ENCODE measurements at regions not wholly inside any gene's neighbourhood (a gene's known extent, or its start where the extent isn't known, plus 50 kb on each side); places are given as distances from the start of the nearest gene placed in this dataset.

DNA sequence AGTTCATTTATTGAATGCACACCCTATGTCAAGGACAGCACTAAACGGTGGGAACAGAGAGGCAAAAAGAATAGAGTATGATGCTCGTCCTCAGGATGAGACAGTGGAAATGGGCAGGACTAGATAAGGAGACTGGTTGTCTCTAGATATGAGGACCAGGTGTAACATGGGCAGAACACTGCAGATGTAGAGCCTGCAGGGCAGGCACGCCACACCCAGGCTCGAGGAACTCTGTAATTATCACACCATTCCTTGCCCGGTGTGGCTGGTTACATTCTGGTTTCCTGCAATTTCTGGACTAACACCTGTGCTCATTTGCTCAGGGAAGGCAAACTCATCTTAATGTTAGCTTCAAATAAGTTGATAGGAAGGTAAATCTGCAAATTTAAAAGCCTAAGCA is 334.4 kb downstream of the DHX15 start:
- no peak for DNase-seq (ENCODE audit: low read depth in 4 of 4, low spot score in 2 of 4)

GRCh38 chr4:24248674-24249630 is 335.4 kb downstream of the DHX15 start:
- DNase-seq (ENCODE audit: low read depth in 4 of 4, low spot score in 2 of 4): no peak

DNA sequence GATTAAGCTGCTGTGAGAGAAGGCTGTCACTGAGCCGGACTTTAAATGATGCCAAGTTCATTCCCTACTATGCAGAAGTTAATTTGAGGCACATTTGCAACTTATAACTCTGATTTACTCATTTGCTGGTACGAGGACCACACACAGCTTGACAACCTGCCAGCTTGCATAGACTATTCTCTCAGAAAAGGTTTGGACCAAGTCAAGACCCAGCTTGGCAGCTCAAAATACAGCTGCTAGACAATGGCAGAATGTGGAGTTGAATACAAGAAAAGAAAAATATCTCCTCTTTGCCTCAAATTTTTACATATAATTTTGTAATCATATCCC is 338.9 kb downstream of the DHX15 start:
- DNase-seq (ENCODE audit: low read depth in 4 of 4, low spot score in 2 of 4): no peak

DNA sequence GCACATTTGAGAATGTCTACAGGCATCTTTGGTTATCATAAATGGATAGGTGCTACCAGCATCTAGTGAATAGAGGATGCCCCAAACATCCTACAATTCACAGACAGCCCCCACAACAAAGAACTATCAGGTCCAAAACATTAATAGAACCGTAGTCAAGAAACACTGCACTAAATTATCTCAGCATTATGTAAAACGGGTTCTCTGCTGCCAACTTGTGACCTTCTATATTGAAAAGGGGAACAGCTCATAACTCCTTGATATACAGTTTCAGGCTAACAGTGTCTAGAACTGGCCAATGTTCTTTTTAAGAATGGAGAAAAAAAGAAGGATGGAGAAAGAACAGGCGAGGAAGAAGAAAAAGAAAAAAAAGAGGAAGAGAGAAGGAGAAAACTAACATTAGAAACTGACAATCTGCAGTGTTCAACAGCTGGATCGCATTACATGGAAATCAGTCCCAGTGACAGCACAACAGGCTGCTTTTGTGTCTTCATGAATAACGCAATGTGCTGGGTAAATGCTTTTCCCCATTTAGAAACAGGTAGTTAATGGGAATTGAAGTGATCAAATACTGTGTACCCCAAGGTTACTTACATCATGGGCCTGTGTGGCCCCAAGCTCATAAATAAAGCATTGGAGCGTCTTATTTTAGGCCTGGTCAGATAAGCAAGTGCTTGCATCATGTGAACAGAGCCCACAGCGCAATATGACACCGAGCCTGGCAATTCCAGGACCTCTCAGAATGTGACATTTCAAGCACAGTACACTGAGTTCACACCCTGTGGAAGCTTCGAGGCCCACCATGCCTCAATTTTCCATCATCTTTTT is 339.5 kb downstream of the DHX15 start:
- peak; percentile 30 to 53 (median 38) for DNase-seq (ENCODE audit: low read depth in 4 of 4, low spot score in 2 of 4)

GRCh38 chr4:24243641-24244040 is 340.7 kb downstream of the DHX15 start:
- no peak for DNase-seq (ENCODE audit: low read depth in 4 of 4, low spot score in 2 of 4)

DNA sequence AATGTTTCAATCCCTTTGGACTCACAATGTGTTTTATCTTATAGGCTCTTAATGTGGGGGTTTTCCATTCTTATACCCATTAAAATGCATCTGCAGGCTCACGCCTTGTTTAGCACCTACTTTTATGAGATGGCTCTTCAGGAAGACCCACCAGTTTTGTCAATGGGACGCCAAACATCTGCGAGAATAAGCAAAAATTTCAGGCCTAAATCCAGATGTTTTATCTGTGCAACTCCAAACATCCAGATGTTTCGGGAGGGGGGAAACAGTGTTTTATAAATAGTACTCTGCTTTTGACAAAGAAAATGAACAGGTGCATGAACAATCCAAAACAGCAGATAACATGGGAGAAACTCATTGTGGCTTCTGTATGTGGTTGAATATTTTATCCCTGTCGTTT is 342.8 kb downstream of the DHX15 start:
- DNase-seq (ENCODE audit: low read depth in 4 of 4, low spot score in 2 of 4): no peak

- DNase-seq (ENCODE audit: low read depth in 4 of 4, low spot score in 2 of 4): no peak
Observed at GRCh38 chr4:24240655-24241054, 343.7 kb downstream of the DHX15 start.

DNA sequence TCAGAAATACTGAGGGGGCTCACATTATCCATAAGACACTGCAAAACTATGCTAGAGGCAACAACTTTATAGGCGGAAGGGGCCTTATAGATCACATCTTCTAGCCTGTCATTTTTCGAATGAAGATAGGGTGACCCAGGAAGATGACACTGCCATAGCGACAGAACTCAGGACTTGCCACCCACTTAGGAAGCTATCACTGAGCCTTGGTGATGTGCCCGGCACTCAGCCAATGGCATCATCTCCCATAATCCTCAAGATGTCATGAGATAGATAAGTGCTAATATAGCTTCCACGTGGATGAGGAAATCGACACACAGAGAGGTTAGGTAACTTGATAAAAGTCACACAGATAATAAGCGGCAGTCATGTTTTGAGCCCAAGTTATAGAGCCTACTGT is 346.6 kb downstream of the DHX15 start:
- no peak for DNase-seq (ENCODE audit: low read depth in 4 of 4, low spot score in 2 of 4)

GRCh38 chr4:24236532-24236931 is 346.7 kb upstream of the PPARGC1A start:
- no peak for DNase-seq (ENCODE audit: low read depth in 4 of 4, low spot score in 2 of 4)

- DNase-seq (ENCODE audit: low read depth in 4 of 4, low spot score in 2 of 4): no peak
Observed at GRCh38 chr4:24236120-24236519, 346.3 kb upstream of the PPARGC1A start.

- DNase-seq (ENCODE audit: low read depth in 4 of 4, low spot score in 2 of 4): no peak
Observed at GRCh38 chr4:24235618-24236017, 345.8 kb upstream of the PPARGC1A start.

DNA sequence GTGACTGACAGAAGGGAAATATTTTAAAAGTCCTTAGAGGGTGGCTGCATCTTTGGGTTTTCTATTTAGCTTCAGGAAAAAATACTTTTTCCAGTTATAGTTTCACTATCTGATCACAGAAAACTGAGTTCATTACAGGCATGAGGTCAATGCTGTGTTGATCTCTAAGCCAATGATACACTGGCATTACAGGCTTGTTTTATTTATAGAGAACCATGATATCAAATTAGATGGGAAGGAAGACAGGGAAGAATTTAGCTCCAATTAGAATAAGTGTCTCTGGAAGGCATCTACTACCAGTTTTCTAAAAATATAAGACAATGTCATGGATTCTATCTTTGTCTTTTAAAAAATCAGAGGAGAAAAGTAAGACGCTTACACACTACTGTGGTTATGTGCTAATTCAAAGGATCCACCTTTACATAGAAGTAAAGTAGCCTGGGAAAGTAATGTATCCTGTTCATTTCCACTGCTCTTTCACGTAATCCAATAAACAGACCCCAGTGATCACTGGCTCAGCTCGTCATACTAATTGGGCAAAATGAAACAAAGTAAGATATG is 344.5 kb upstream of the PPARGC1A start:
- DNase-seq (ENCODE audit: low read depth in 4 of 4, low spot score in 2 of 4): no peak

DNA sequence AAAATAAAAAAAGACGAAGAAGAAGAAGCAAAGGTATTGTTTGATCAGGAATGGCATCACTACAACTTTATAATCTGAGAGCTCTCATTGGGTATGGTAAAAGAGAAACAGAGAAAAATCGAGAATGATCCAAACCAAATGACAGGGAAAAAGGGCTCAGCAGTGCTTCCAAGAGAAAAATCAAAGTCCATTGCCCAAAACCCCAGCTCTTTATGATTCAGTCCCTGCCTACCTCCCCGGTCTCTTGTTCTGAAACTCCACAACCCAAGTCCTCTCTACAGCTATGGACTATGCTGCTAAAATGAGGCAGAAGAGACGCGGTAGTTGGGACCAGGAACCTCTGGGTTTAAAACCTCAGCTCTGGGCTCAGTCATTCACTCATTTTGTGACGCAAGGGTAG is 341.1 kb upstream of the PPARGC1A start:
- no peak for DNase-seq (ENCODE audit: low read depth in 4 of 4, low spot score in 2 of 4)

DNA sequence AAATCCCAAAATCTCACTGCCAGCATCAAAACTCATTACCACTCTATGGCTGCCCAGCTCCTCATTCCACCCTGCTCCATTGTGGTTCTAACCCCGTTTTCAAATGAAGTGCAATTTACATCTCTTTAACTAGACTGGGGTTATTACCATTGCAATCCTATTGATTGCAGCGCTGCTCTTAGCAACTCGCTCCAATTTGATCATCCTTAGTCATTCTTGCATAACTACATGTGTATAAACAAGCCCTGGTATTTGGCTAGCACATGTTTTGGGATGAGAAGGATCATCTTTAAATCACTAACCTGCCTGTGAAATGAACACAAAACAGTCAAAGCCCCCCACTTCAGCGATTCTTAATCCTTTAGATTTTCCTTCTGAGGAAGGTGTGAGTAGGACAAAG is 340.1 kb upstream of the PPARGC1A start:
- no peak for DNase-seq (ENCODE audit: low read depth in 4 of 4, low spot score in 2 of 4)

- no peak for DNase-seq (ENCODE audit: low read depth in 4 of 4, low spot score in 2 of 4)
Observed at GRCh38 chr4:24228692-24229091, 338.8 kb upstream of the PPARGC1A start.

DNA sequence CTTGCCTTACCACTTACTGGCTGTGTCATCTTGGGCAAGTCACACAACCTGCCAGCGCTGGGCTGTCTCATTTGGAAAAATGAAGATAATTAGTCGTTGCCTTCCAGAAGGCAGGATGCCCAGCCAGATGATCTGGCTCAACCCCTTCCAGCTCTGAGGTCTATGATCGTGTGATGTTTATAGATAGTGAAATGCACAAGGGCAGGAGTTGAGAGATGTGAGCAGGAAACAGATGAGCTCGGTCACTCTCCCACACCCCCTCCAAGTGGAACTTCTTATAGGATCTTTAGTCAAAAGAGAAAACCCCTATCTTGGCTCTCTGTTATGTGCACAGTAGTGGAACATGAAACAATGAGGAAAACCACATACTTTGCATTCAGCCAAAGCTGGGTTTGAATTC is 336.8 kb upstream of the PPARGC1A start:
- no peak for DNase-seq (ENCODE audit: low read depth in 4 of 4, low spot score in 2 of 4)

DNA sequence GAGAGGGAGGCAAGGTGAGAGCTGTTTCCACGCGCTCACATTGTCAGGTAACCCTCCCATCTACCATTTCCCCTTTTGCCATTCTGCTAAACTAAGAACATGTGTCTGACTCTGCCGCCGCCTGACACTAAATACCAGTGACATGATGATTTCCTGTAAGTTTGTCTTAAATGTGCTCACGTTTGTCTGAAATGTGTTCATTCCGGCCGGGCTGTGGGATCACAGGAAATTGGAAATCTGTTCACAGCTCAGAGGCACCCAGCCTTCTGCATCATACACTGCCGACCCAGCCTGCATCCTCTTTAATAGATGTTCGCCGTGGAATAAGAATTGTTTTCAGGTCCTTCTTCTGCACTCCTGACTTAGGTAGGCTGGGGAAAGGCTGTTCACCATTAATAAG is 336.2 kb upstream of the PPARGC1A start:
- DNase-seq (ENCODE audit: low read depth in 4 of 4, low spot score in 2 of 4): no peak

DNA sequence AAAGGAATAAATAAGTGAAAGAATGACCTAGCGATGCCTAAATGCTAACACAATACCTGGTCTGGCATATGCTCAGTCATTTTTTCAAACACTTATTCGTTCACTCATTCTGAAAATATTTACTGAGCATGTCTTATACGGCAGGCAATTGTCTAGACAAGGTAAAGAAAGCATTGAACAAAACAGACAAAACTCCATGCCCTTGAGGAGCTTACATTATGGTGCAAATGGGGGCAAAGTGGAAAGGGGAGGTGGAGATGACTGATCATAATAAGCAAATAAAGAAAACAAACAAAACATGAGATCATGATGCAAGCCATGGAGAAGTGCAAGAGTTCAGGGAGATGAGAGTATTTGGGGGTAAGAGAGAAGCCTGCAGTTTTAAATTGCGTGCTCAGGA is 334.6 kb upstream of the PPARGC1A start:
- no peak for DNase-seq (ENCODE audit: low read depth in 4 of 4, low spot score in 2 of 4)

DNA sequence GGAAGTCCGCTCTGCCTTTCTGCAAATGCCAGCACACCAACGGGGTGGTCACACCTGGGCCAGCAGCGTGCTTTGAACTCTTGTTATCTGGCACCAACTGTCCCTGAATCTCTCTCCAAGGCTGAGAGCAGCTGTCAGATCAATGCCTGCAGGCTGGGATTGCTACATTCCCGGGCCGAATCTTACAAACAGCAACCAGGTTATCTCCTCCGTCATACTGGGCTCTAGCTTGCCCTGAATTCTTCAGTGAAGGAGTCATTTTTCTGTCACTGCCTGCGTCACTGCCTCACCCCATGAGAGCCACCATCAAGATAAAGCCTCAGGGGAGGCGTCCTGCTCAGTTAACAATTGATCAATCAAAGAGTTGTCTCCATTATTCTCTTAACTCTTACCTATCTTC is 329.4 kb upstream of the PPARGC1A start:
- DNase-seq (ENCODE audit: low read depth in 4 of 4, low spot score in 2 of 4): no peak

- DNase-seq (ENCODE audit: low read depth in 4 of 4, low spot score in 2 of 4): no peak
Observed at GRCh38 chr4:24218566-24218965, 328.7 kb upstream of the PPARGC1A start.

GRCh38 chr4:24214796-24215195 is 324.9 kb upstream of the PPARGC1A start:
- no peak for DNase-seq (ENCODE audit: low read depth in 4 of 4, low spot score in 2 of 4)

DNA sequence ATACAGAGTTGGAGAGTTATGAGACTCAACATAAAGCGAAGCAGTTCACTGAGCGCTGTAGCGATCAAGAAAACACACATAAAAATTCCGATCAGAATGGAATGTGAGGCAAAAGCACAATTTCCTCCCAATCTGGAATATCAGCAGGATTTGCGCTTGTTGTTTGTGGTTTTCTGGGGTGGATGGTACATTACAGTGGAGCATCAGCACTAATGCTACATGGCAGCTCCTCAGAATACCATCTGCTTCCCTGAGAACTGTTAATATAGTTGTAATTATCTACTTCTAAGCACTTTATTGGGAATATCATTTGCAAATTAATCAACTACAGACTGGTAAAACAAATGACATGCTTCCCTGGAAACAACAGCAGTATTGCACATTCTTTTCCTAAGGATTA is 324.1 kb upstream of the PPARGC1A start:
- no peak for DNase-seq (ENCODE audit: low read depth in 4 of 4, low spot score in 2 of 4)

All from left renal cortex interstitium (tissue), 4 donors.